ENCODE measurements at regions not wholly inside any gene's neighbourhood (a gene's known extent, or its start where the extent isn't known, plus 50 kb on each side); places are given as distances from the start of the nearest gene placed in this dataset.

DNA sequence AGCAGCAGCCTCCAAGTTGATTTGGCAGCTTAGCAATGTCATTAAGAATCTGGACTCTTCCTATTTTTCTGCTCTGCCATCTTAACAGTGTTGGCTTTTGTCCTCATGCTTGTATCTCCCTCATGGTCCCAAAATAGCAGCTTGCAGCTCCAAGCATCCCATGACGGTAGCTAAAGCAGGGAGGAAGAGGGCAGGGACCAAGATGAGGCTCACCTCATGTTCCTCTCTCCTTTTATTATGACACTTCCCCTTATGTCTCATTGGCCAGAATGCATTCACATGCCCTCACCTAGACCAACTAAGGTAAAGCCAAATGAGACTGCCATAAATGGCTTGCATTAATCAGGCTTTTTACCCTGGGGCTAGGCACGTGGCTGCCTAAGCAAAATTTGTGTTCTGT is 382.4 kb downstream of the SHQ1 start:
- no peak overlapping the region for H3K4me3 ChIP-seq (ENCODE audit: low read depth, low read length)

DNA sequence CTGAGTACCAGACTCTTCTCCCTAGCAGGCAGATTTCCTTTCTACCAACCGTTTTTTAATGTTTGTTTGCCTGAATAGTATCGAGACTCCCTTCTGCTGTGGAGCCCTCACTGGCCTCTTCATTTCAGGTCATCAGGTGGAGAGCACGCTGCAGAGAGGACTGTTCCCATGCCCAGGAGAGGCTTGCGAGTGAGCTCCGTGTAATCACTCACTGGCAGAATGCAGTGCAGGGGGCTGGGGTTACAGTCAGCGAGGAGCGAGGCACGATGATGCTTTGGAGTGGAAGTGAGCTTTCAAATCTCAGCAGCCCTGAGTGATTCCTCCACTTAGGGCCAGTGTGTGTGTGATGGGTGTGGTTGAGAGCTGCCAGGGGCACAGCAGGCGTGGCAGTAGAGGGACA is 385.2 kb downstream of the SHQ1 start:
- H3K4me3 ChIP-seq (ENCODE audit: low read depth, low read length) = no peak overlapping the region
- TF ChIP-seq CTCF (IDR thresholded peaks at IDR 0.05; ENCODE audit: borderline replicate concordance, insufficient read depth, low read depth, low read length) = no peak

More for the DNA sequence above, 382.4 kb downstream of the SHQ1 start:
- no peak for TF ChIP-seq CTCF (IDR thresholded peaks at IDR 0.05; ENCODE audit: borderline replicate concordance, insufficient read depth, low read depth, low read length)

- no peak overlapping the region for H3K4me3 ChIP-seq (ENCODE audit: low read depth, low read length)
- no peak for TF ChIP-seq CTCF (IDR thresholded peaks at IDR 0.05; ENCODE audit: borderline replicate concordance, insufficient read depth, low read depth, low read length)
These were observed 385.6 kb downstream of the SHQ1 start for GRCh38 chr3:72462595-72463011.

DNA sequence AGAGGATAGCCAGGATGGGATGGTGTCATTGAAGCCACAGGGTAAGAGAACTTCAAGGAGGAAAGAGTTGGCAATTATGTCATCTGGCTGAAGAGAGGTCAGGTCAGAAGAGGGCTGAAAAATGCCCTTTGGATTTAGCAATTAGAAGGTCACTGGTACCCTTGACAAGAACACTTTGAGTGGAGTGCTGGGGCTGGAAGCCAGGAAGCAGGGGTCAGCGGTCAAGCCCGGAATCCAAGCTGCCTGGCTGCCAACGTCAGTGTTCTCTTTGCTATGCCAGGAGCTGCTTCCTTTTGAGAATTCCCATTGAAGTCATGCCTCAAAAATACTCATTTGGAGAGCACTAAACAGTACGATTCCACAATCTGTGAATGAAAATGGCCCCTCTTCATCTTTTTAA is 386.5 kb downstream of the SHQ1 start:
- TF ChIP-seq CTCF (IDR thresholded peaks at IDR 0.05; ENCODE audit: borderline replicate concordance, insufficient read depth, low read depth, low read length) = no peak
- no peak overlapping the region for H3K4me3 ChIP-seq (ENCODE audit: low read depth, low read length)

GRCh38 chr3:72460205-72461174 is 387.8 kb downstream of the SHQ1 start:
- no peak for TF ChIP-seq CTCF (IDR thresholded peaks at IDR 0.05; ENCODE audit: borderline replicate concordance, insufficient read depth, low read depth, low read length)
- H3K4me3 ChIP-seq (ENCODE audit: low read depth, low read length) = no peak overlapping the region

GRCh38 chr3:72459588-72459987 is 388.7 kb downstream of the SHQ1 start:
- H3K4me3 ChIP-seq (ENCODE audit: low read depth, low read length) = no peak overlapping the region
- TF ChIP-seq CTCF (IDR thresholded peaks at IDR 0.05; ENCODE audit: borderline replicate concordance, insufficient read depth, low read depth, low read length) = no peak

- no peak overlapping the region for H3K4me3 ChIP-seq (ENCODE audit: low read depth, low read length)
- TF ChIP-seq CTCF (IDR thresholded peaks at IDR 0.05; ENCODE audit: borderline replicate concordance, insufficient read depth, low read depth, low read length) = no peak
These were observed 389.9 kb downstream of the SHQ1 start for GRCh38 chr3:72458375-72458774.

Data from GM12875 (cell line).